ENCODE measurements at regions not wholly inside any gene's neighbourhood (a gene's known extent, or its start where the extent isn't known, plus 50 kb on each side); places are given as distances from the start of the nearest gene placed in this dataset.

DNA sequence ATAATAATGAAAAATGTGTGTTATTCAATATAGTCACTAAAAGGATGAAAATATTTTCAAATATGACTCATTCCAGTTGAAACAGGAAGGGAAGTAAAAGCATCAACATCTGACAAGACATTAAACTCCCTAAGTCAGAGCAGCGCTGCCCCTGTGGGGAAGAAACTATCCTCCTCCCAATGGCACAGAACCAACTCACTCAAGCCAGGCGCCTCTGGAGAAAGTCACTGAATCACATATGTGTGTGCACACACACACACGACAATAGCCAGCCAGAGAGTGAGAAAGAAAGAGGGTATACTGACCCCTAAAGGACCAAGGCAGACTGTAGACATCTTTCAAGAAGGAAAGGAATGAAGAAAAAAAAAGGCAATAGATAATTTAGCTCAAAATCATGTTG, 126.9 kb downstream of the SETD4 start:
- Histone ChIP-seq H2AFZ (ENCODE audit: low read depth) (no peak overlapping the region), H3K4me2 (peak overlapping the region; percentile 51; the same call in 1 of the 2 replicates), H3K9me3 (no peaks in the 10 kb centered on the region), H3K79me2 (ENCODE audit: insufficient read depth) (no peaks in the 10 kb centered on the region), H3K9me2 (no peaks in the 10 kb centered on the region), H3F3A (replicated peaks; ENCODE audit: insufficient read depth) (peaks cover 24% of the 10 kb centered on the region), H3K27me3 (ENCODE audit: insufficient read depth) (no peaks in the 10 kb centered on the region), H3K36me3 (replicated peaks in 1 of 2; ENCODE audit: control insufficient read depth in 1 of 2, insufficient read depth in 2 of 2, low read length in 1 of 2) (no peaks in the 10 kb centered on the region), H3K9ac (no peak overlapping the region), H4K20me1 (ENCODE audit: insufficient read depth) (no peaks in the 10 kb centered on the region), H3K4me3 (ENCODE audit: low read depth in 2 of 2, low read length in 1 of 2) (no peak overlapping the region; a peak in 1 of 4 replicates), H3K4me1 (ENCODE audit: control insufficient read depth in 1 of 2, insufficient read depth in 2 of 2, low read depth in 1 of 2, low read length in 1 of 2) (peaks cover 0 to 15% of the 10 kb centered on the region in 2 experiments; a peak in 2 of 4 replicates), H3K27ac (ENCODE audit: low read depth in 2 of 2, low read length in 1 of 2) (peak overlapping the region; percentile 74 to 77; a peak in 3 of 4 replicates)
- no peak for DNase-seq
- CTCF ChIA-PET, result interaction anchor here (1.7 kb wide), 1 partner anchor 12 kb away, joined by 4 read pairs; no protein-coding TSS in a partner anchor
- 5% methylated on average over 3 of the region's 3 CpGs for WGBS (ENCODE audit: low lambda C conversion rate)
- POLR2A ChIA-PET, result no interaction called here
- TF ChIP-seq ELF1 (IDR thresholded peaks at IDR 0.05) (0 out of 2 replicates have a peak, but pooled peaks have one; percentile 35), FOXM1 (IDR thresholded peaks at IDR 0.05; ENCODE audit: low read depth) (no peak), POLR2AphosphoS5 (IDR thresholded peaks at IDR 0.05; ENCODE audit: low read depth, low read length) (peak; percentile 35; the same call in 1 of the 2 replicates), TCF12 (IDR thresholded peaks at IDR 0.05) (peak; percentile 84), NFIC (IDR thresholded peaks at IDR 0.05; ENCODE audit: borderline replicate concordance) (peak; percentile 84), TAF1 (IDR thresholded peaks at IDR 0.05; ENCODE audit: borderline replicate concordance, low read depth, low read length) (no peak), JUND (IDR thresholded peaks at IDR 0.05) (peak; percentile 74), SMC3 (IDR thresholded peaks at IDR 0.05; ENCODE audit: low read depth, low read length) (no peak; the same call in 1 of the 2 replicates), FOXJ3 (CRISPR knock-in tag; IDR thresholded peaks at IDR 0.05) (no peak), EP300 (IDR thresholded peaks at IDR 0.05; ENCODE audit: borderline replicate concordance in 1 of 2, low read depth in 1 of 2, low read length in 1 of 2) (peak; percentile 40 to 55; a peak in 1 of 4 replicates), FOSL2 (IDR thresholded peaks at IDR 0.05; ENCODE audit: borderline replicate concordance, low read depth) (peak; percentile 75; the same call in 1 of the 2 replicates), TEAD4 (IDR thresholded peaks at IDR 0.05; ENCODE audit: borderline replicate concordance, insufficient read depth) (peak; percentile 27; the same call in 1 of the 2 replicates), MEF2A (IDR thresholded peaks at IDR 0.05; ENCODE audit: borderline replicate concordance, low read depth) (peak; percentile 17; the same call in 1 of the 2 replicates), RAD21 (IDR thresholded peaks at IDR 0.05; ENCODE audit: low read length) (peak; percentile 27; the same call in 1 of the 2 replicates)
- TF ChIP-seq, protein P1, sequence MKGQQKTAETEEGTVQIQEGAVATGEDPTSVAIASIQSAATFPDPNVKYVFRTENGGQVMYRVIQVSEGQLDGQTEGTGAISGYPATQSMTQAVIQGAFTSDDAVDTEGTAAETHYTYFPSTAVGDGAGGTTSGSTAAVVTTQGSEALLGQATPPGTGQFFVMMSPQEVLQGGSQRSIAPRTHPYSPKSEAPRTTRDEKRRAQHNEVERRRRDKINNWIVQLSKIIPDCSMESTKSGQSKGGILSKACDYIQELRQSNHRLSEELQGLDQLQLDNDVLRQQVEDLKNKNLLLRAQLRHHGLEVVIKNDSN (IDR thresholded peaks at IDR 0.05; ENCODE audit: borderline replicate concordance, low read depth), result no peak
- TF ChIP-seq, protein P2, sequence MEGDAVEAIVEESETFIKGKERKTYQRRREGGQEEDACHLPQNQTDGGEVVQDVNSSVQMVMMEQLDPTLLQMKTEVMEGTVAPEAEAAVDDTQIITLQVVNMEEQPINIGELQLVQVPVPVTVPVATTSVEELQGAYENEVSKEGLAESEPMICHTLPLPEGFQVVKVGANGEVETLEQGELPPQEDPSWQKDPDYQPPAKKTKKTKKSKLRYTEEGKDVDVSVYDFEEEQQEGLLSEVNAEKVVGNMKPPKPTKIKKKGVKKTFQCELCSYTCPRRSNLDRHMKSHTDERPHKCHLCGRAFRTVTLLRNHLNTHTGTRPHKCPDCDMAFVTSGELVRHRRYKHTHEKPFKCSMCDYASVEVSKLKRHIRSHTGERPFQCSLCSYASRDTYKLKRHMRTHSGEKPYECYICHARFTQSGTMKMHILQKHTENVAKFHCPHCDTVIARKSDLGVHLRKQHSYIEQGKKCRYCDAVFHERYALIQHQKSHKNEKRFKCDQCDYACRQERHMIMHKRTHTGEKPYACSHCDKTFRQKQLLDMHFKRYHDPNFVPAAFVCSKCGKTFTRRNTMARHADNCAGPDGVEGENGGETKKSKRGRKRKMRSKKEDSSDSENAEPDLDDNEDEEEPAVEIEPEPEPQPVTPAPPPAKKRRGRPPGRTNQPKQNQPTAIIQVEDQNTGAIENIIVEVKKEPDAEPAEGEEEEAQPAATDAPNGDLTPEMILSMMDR (IDR thresholded peaks at IDR 0.05), result peak; percentile 53
- TF ChIP-seq, protein P3, sequence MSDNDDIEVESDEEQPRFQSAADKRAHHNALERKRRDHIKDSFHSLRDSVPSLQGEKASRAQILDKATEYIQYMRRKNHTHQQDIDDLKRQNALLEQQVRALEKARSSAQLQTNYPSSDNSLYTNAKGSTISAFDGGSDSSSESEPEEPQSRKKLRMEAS (IDR thresholded peaks at IDR 0.05; ENCODE audit: low read depth), result peak; percentile 28; the same call in 1 of the 2 replicates
- TF ChIP-seq, protein P4, sequence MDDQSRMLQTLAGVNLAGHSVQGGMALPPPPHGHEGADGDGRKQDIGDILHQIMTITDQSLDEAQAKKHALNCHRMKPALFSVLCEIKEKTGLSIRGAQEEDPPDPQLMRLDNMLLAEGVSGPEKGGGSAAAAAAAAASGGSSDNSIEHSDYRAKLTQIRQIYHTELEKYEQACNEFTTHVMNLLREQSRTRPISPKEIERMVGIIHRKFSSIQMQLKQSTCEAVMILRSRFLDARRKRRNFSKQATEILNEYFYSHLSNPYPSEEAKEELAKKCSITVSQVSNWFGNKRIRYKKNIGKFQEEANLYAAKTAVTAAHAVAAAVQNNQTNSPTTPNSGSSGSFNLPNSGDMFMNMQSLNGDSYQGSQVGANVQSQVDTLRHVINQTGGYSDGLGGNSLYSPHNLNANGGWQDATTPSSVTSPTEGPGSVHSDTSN (IDR thresholded peaks at IDR 0.05), result peak; percentile 81

Data from SK-N-SH (cell line).